ENCODE measurements at regions not wholly inside any gene's neighbourhood (a gene's known extent, or its start where the extent isn't known, plus 50 kb on each side); places are given as distances from the start of the nearest gene placed in this dataset.

DNA sequence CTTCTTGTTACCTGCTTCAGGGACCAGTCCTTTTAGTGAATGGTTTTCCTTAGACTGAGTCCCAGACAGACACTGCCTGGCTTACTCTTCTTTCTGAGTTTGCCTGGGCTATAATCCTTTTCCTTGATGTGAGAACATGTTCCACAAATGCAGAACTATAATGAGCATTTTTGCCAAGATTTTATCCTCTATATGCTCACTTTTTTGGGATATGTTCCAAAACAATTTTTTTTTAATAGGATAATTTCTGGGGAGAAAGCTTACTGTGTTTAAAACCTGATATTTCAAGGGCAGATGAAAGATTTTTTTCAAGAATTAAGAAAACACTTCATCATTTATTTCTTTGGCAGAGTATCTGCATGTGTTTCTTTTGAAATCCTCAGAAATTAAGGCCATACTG lies 110.0 kb upstream of the TENM4 start:
- TF ChIP-seq, protein P1, sequence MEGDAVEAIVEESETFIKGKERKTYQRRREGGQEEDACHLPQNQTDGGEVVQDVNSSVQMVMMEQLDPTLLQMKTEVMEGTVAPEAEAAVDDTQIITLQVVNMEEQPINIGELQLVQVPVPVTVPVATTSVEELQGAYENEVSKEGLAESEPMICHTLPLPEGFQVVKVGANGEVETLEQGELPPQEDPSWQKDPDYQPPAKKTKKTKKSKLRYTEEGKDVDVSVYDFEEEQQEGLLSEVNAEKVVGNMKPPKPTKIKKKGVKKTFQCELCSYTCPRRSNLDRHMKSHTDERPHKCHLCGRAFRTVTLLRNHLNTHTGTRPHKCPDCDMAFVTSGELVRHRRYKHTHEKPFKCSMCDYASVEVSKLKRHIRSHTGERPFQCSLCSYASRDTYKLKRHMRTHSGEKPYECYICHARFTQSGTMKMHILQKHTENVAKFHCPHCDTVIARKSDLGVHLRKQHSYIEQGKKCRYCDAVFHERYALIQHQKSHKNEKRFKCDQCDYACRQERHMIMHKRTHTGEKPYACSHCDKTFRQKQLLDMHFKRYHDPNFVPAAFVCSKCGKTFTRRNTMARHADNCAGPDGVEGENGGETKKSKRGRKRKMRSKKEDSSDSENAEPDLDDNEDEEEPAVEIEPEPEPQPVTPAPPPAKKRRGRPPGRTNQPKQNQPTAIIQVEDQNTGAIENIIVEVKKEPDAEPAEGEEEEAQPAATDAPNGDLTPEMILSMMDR (IDR thresholded peaks at IDR 0.05), result no peak
- no peak for TF ChIP-seq POLR2A (IDR thresholded peaks at IDR 0.05)

Measured in Peyer's patch (tissue), 4 donors.